ENCODE measurements at regions not wholly inside any gene's neighbourhood (a gene's known extent, or its start where the extent isn't known, plus 50 kb on each side); places are given as distances from the start of the nearest gene placed in this dataset.
A peak's percentile ranks its signal among the peaks of the same experiment; 100 is the strongest.

- DNase-seq (no peak), ATAC-seq (ENCODE audit: insufficient read depth, low FRiP score) (no peak)
- Histone ChIP-seq H3K4me1 (ENCODE audit: control insufficient read depth in 5 of 5, insufficient read depth in 5 of 5, low read length in 5 of 5) (no peaks in the 10 kb centered on the region), H3K27me3 (ENCODE audit: control insufficient read depth in 3 of 3, insufficient read depth in 3 of 3, low read length in 2 of 3) (no peaks in the 10 kb centered on the region), H3K9me3 (ENCODE audit: control insufficient read depth in 4 of 4, insufficient read depth in 3 of 4, low read length in 3 of 4) (no peaks in the 10 kb centered on the region), H3K4me3 (no peak overlapping the region), H3K9ac (ENCODE audit: insufficient read depth in 1 of 2, low read length in 2 of 2) (no peak overlapping the region), H3K36me3 (ENCODE audit: control insufficient read depth in 4 of 4, insufficient read depth in 4 of 4, low read length in 4 of 4) (no peaks in the 10 kb centered on the region), H3K27ac (ENCODE audit: low read depth in 1 of 2, low read length in 1 of 2) (no peak overlapping the region)
- TF ChIP-seq CTCF (IDR thresholded peaks at IDR 0.05; ENCODE audit: control extremely low read depth, extremely low read depth), result no peak
- WGBS, 2 donors, result 74 to 76% methylated on average over 3 of the region's 3 CpGs
These were observed 356.0 kb upstream of the KYNU start for GRCh38 chr2:142521492-142521891.

- H3K27me3 ChIP-seq (ENCODE audit: control insufficient read depth in 3 of 3, insufficient read depth in 3 of 3, low read length in 2 of 3), result no peaks in the 10 kb centered on the region
- no peaks in the 10 kb centered on the region for H3K4me1 ChIP-seq (ENCODE audit: control insufficient read depth in 5 of 5, insufficient read depth in 5 of 5, low read length in 5 of 5)
- no peak overlapping the region for H3K27ac ChIP-seq (ENCODE audit: low read depth in 1 of 2, low read length in 1 of 2)
- no peak overlapping the region for H3K9ac ChIP-seq (ENCODE audit: insufficient read depth in 1 of 2, low read length in 2 of 2)
- DNase-seq (peak in 1 of 3 donors; percentile 0), ATAC-seq (ENCODE audit: insufficient read depth, low FRiP score) (no peak)
- no peaks in the 10 kb centered on the region for H3K9me3 ChIP-seq (ENCODE audit: control insufficient read depth in 4 of 4, insufficient read depth in 3 of 4, low read length in 3 of 4)
- WGBS, 2 donors, result 73 to 82% methylated on average over 2 of the region's 2 CpGs
- no peak overlapping the region for H3K4me3 ChIP-seq
- TF ChIP-seq CTCF (IDR thresholded peaks at IDR 0.05; ENCODE audit: control extremely low read depth, extremely low read depth), result no peak
- H3K36me3 ChIP-seq (ENCODE audit: control insufficient read depth in 4 of 4, insufficient read depth in 4 of 4, low read length in 4 of 4), result no peaks in the 10 kb centered on the region
These were observed 362.0 kb upstream of the KYNU start for GRCh38 chr2:142515493-142515892.

- Histone ChIP-seq H3K9me3 (ENCODE audit: control insufficient read depth in 4 of 4, insufficient read depth in 3 of 4, low read length in 3 of 4) (no peaks in the 10 kb centered on the region), H3K4me1 (ENCODE audit: control insufficient read depth in 5 of 5, insufficient read depth in 5 of 5, low read length in 5 of 5) (no peaks in the 10 kb centered on the region), H3K9ac (ENCODE audit: insufficient read depth in 1 of 2, low read length in 2 of 2) (no peak overlapping the region), H3K27me3 (ENCODE audit: control insufficient read depth in 3 of 3, insufficient read depth in 3 of 3, low read length in 2 of 3) (no peaks in the 10 kb centered on the region), H3K27ac (ENCODE audit: low read depth in 1 of 2, low read length in 1 of 2) (no peak overlapping the region), H3K4me3 (no peak overlapping the region), H3K36me3 (ENCODE audit: control insufficient read depth in 4 of 4, insufficient read depth in 4 of 4, low read length in 4 of 4) (no peaks in the 10 kb centered on the region)
- ATAC-seq (ENCODE audit: insufficient read depth, low FRiP score) (no peak), DNase-seq (no peak)
- TF ChIP-seq CTCF (IDR thresholded peaks at IDR 0.05; ENCODE audit: control extremely low read depth, extremely low read depth), result no peak
- WGBS, 2 donors, result 71 to 77% methylated on average over 3 of the region's 3 CpGs
These were observed 368.1 kb upstream of the KYNU start for GRCh38 chr2:142509401-142509800.

- H3K27me3 ChIP-seq (ENCODE audit: control insufficient read depth in 3 of 3, insufficient read depth in 3 of 3, low read length in 2 of 3), result no peaks in the 10 kb centered on the region
- H3K36me3 ChIP-seq (ENCODE audit: control insufficient read depth in 4 of 4, insufficient read depth in 4 of 4, low read length in 4 of 4), result no peaks in the 10 kb centered on the region
- TF ChIP-seq CTCF (IDR thresholded peaks at IDR 0.05; ENCODE audit: control extremely low read depth, extremely low read depth), result no peak
- 89 to 90% methylated on average over 1 of the region's 1 CpG for WGBS, 2 donors
- H3K27ac ChIP-seq (ENCODE audit: low read depth in 1 of 2, low read length in 1 of 2), result no peak overlapping the region
- H3K9ac ChIP-seq (ENCODE audit: insufficient read depth in 1 of 2, low read length in 2 of 2), result no peak overlapping the region
- no peak overlapping the region for H3K4me3 ChIP-seq
- no peaks in the 10 kb centered on the region for H3K4me1 ChIP-seq (ENCODE audit: control insufficient read depth in 5 of 5, insufficient read depth in 5 of 5, low read length in 5 of 5)
- DNase-seq (no peak), ATAC-seq (ENCODE audit: insufficient read depth, low FRiP score) (no peak)
- H3K9me3 ChIP-seq (ENCODE audit: control insufficient read depth in 4 of 4, insufficient read depth in 3 of 4, low read length in 3 of 4), result no peaks in the 10 kb centered on the region
These were observed 372.7 kb upstream of the KYNU start for GRCh38 chr2:142504754-142505153.
